HuH-7 (cell line): ENCODE measurements at regions not wholly inside any gene's neighbourhood (a gene's known extent, or its start where the extent isn't known, plus 50 kb on each side); places are given as distances from the start of the nearest gene placed in this dataset.

ENCODE experiments used
- DNase-seq: peaks from one replicate; pipeline ENCODE4 v3.0.0; 2011; ENCODE audit warnings: low spot score

GRCh38 chr10:111452153-111452552 lies 375.3 kb downstream of the ADRA2A start:
- DNase-seq: no peak

GRCh38 chr10:111455776-111456426 lies 379.1 kb downstream of the ADRA2A start:
- DNase-seq: no peak

DNA sequence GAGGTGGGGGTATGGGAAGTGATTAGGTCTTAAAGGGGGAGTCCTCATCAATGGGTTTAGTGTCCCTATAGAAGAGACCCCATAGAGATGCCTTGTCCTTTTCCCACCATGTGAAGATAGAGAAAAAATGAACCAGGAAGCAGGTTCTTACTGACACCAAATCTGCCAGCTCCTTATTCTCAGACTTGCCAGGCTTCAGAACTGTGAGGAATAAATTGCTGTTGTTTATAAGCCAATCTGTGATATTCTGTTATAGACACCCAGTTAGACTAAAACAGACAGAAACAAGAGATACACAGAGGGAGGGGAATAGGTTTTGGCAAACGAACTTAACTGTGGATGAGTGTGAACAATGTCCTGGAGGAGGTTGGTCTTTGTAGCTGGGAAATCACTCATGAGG lies 381.4 kb downstream of the ADRA2A start:
- no peak for DNase-seq

GRCh38 chr10:111459967-111460366 lies 383.1 kb downstream of the ADRA2A start:
- DNase-seq: no peak

- no peak for DNase-seq
Measured at GRCh38 chr10:111472445-111472844, 395.6 kb downstream of the ADRA2A start.

- no peak for DNase-seq
Measured at GRCh38 chr10:111473361-111473760, 396.5 kb downstream of the ADRA2A start.

GRCh38 chr10:111474786-111475185 lies 398.0 kb downstream of the ADRA2A start:
- DNase-seq: no peak

- no peak for DNase-seq
Measured at GRCh38 chr10:111475720-111476119, 398.9 kb downstream of the ADRA2A start.

GRCh38 chr10:111478651-111479050 lies 401.8 kb downstream of the ADRA2A start:
- DNase-seq: no peak

DNA sequence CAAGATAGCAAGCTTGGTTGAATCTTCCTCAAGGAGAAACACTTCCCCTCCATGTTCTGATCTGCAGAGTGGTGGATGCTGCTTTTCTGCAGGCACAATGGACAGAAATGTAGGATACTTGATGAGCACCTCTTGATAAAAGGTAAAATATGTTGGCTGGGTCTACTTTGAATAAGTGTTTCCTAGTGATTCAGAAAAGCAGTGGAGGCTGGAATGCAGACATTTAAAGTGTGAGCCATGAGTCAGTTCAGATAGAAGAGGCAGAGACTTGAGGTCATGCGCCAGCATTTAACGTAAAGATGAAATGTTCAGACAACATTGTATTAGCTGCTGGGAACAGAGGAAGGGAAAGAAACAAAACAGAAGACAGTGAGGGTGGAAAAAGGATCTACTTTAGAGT lies 403.1 kb downstream of the ADRA2A start:
- DNase-seq: no peak

GRCh38 chr10:111481261-111481826 lies 404.5 kb downstream of the ADRA2A start:
- DNase-seq: no peak

GRCh38 chr10:111481866-111482265 lies 405.0 kb downstream of the ADRA2A start:
- no peak for DNase-seq

- DNase-seq: no peak
Measured at GRCh38 chr10:111482621-111483216, 405.9 kb downstream of the ADRA2A start.

GRCh38 chr10:111485767-111486166 lies 408.9 kb downstream of the ADRA2A start:
- no peak for DNase-seq

DNA sequence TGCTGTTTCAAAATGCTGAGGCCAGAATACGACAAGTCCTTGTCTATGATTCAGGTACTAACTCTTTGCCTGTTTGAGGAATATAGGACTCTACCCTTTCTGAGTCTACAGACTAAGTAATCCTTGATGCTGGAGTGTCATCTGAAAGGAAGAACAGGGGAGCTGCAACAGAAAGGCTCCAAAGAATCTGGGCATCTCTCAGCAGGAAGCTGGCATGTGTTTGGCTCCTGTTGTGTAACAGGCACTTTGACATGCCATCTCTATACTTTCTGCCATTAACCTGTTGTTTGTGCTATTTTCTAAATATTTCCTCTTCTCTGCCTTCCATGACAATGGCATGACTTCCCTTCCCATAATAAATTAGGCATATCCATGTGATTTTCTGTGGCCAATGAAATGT lies 409.5 kb downstream of the ADRA2A start:
- DNase-seq: no peak

DNA sequence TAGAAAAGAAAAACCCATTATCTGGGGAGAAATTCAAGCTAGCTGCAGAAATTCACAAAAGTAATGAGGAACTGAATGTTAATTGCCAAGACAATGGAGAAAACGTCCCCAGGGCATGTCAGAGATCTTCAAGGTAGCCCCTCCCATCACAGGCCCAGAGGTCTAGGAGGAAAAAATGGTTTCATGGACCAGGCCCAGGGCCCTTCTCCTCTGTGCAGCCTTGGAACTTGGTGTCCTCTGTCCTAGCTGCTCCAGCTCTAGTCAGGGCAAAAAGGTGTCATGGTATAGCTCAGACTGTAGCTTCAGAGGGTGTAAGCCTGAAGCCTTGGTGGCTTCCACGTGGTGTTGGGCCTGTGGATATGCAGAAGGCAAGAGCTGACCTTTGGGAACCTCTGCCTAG lies 411.8 kb downstream of the ADRA2A start:
- no peak for DNase-seq

DNA sequence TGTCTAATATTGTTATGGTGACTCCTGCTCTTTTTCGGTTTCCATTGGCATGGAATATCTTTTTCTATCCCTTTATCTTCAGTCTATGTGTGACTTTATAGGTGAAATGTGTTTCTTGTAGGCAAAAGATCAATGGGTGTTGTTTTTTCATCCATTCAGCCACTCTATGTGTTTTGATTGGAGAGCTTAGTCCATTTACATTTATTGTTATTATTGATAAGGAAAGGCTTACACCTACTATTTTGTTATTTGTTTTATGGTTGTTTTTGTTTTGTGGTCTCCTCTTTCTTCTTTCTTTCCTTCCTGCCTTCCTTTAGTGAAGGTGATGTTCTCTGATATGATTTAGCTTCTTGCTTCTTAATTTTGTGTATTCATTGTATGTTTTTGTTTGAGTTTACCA lies 414.3 kb downstream of the ADRA2A start:
- no peak for DNase-seq

- DNase-seq: no peak
Measured at GRCh38 chr10:111493024-111493625, 416.3 kb downstream of the ADRA2A start.

- no peak for DNase-seq
Measured at GRCh38 chr10:111498560-111498959, 421.7 kb downstream of the ADRA2A start.

GRCh38 chr10:111504376-111504775 lies 427.5 kb downstream of the ADRA2A start:
- DNase-seq: no peak

DNA sequence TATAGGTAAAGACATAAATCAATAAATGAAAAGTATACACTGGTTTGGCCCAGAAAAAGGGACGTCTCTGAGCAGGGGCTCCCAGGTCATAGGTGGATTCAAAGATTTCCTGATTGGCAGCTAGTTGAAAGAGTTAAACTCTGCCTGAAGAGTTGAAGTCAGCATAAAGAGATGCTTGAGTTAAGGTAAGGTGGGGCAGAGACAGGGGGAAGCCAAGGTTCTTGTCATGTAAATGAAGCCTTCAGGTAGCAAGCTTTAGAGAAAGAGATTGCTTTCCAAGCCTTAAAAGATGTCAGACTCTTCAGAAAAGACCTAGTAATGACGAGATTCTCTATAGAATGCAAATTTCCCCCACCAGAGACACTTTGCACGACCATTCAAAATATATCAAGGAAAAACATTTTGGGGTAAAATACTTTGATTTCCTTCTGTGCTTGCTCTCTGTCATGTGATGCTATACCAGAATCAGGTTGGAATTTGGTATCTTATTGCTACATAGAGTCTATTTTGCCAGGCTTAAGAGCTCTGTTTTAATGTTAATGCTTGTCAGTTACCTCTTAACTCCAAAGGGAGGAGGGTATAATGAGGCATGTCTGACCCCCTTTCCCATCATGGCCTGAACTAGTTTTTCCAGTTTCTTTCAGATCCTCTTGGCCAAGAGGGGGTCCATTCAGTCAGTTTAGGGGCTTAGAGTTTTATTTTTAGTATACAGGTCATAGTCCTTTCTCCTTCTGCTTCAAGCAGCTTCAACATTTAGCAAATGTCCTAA lies 429.6 kb downstream of the ADRA2A start:
- DNase-seq: no peak

- DNase-seq: no peak
Measured at GRCh38 chr10:111511751-111512150, 434.9 kb downstream of the ADRA2A start.

DNA sequence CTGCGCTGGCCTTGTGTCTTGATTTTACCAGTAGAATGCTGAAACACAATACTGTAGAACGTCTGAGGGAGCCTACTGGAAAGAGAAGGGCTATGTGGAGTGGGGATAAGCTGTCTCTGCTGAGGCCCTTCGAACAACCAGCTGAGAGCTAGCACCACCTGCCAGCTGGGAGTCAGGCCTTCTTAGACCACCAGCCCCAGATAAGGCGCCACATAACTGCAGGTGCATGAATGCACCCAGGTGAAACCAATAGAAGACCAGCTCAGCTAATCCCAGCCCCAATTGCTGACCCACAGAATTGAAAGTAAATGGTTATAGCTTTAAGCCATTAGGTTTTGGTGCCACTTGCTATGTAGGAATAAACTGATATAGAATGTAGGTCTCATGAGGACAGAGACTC lies 438.4 kb downstream of the ADRA2A start:
- no peak for DNase-seq
